Hepatocyte (in vitro differentiated cells): ENCODE measurements at regions not wholly inside any gene's neighbourhood (a gene's known extent, or its start where the extent isn't known, plus 50 kb on each side); places are given as distances from the start of the nearest gene placed in this dataset.

Experiments used
- DNase-seq: peaks from one replicate; pipeline ENCODE4 v3.0.0-alpha.2; 2016; ENCODE audit warnings: low spot score
- H2AFZ ChIP-seq: fragments of 200-600 bp; sonication (generic); 2 replicates; pipeline ENCODE4 v1.6.0; 2016; ENCODE audit warnings: antibody characterized with exemption, mild to moderate bottlenecking
- H3K27ac ChIP-seq: fragments of 200-600 bp; sonication (generic); 2 replicates; pipeline ENCODE4 v1.5.1; 2016; ENCODE audit warnings: mild to moderate bottlenecking
- H3K27me3 ChIP-seq: fragments of 200-600 bp; sonication (generic); 2 replicates; pipeline ENCODE4 v1.6.1; 2016
- H3K36me3 ChIP-seq: fragments of 200-600 bp; sonication (generic); replicated peaks from 2 replicates; pipeline ENCODE4 v1.5.1; 2016; ENCODE audit warnings: low read depth; ENCODE audit not compliant: insufficient read depth
- H3K4me1 ChIP-seq: fragments of 200-600 bp; sonication (generic); 2 replicates; pipeline ENCODE4 v1.5.1; 2016; ENCODE audit warnings: mild to moderate bottlenecking, moderate library complexity; ENCODE audit not compliant: insufficient read depth
- H3K4me2 ChIP-seq: fragments of 200-600 bp; sonication (generic); 2 replicates; pipeline ENCODE4 v1.6.0; 2016
- H3K4me3 ChIP-seq: fragments of 200-600 bp; sonication (generic); 2 replicates; pipeline ENCODE4 v1.5.1; 2016; ENCODE audit warnings: mild to moderate bottlenecking
- H3K79me2 ChIP-seq: fragments of 200-600 bp; sonication (generic); 2 replicates; pipeline ENCODE4 v1.6.0; 2017; ENCODE audit warnings: mild to moderate bottlenecking
- H3K9me2 ChIP-seq: fragments of 200-600 bp; sonication (generic); replicated peaks from 2 replicates; pipeline ENCODE4 v1.6.0; 2017; ENCODE audit warnings: mild to moderate bottlenecking; ENCODE audit not compliant: insufficient read depth
- H3K9me3 ChIP-seq: fragments of 200-600 bp; sonication (generic); 2 replicates; pipeline ENCODE4 v1.5.1; 2016; ENCODE audit warnings: low read depth, mild to moderate bottlenecking
- H4K20me1 ChIP-seq: fragments of 200-600 bp; sonication (generic); 2 replicates; pipeline ENCODE4 v1.6.0; 2016; ENCODE audit warnings: mild to moderate bottlenecking; ENCODE audit not compliant: insufficient read depth, poor library complexity, severe bottlenecking
- EZH2 ChIP-seq: fragments of 200-600 bp; sonication (generic); IDR thresholded peaks from 2 replicates; pipeline ENCODE4 v1.6.1; 2016; ENCODE audit warnings: antibody characterized with exemption, mild to moderate bottlenecking, borderline replicate concordance
- EZH2phosphoT487 ChIP-seq: fragments of 200-600 bp; sonication (generic); IDR thresholded peaks from one replicate; pipeline ENCODE4 v1.6.1; 2018; ENCODE audit warnings: antibody characterized with exemption, mild to moderate bottlenecking, low read depth, moderate library complexity; ENCODE audit not compliant: unreplicated experiment, severe bottlenecking
- WGBS: methylation state at CpG from one replicate; pipeline ENCODE4 v1.1.6; 2016; ENCODE audit warnings: low lambda C conversion rate; ENCODE audit errors: missing lambda C conversion rate; 5-methylcytosine and 5-hydroxymethylcytosine counted together
- TF ChIP-seq, protein P1 (sequence below): fragments of 200-600 bp; sonication (generic); IDR thresholded peaks from 2 replicates; pipeline ENCODE4 v1.5.1; 2016; ENCODE audit warnings: antibody characterized with exemption, mild to moderate bottlenecking; ENCODE audit not compliant: poor library complexity

DNA sequence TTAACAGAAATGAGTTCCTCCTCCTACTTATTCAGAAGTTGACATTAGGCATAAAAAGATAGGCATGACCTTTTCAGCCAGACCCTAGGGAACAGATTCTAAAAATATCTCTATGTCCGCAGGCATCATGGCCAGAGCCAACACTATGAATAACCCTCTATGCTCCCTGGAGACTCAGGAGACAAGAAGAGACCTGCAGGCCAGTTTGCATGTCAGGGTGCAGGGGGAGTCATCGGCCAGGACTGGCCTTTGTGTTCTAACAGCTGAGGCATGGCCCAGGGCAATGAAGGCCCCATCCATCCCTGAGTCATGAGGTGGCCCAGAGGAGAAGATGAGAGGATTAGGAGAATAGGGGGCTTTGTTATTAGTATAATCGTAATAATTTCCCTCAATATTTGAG lies 93.8 kb downstream of the TMEM215 start:
- no peak for DNase-seq
- Histone ChIP-seq H3K4me3 (no peak overlapping the region), H3K36me3 (no peaks in the 10 kb centered on the region), H3K27me3 (no peaks in the 10 kb centered on the region), H3K79me2 (no peaks in the 10 kb centered on the region), H2AFZ (no peak overlapping the region), H3K9me2 (no peaks in the 10 kb centered on the region), H3K4me1 (no peaks in the 10 kb centered on the region), H3K9me3 (no peaks in the 10 kb centered on the region), H4K20me1 (no peaks in the 10 kb centered on the region), H3K27ac (no peak overlapping the region), H3K4me2 (no peak overlapping the region)
- TF ChIP-seq EZH2: no peak
- TF ChIP-seq, protein P1, sequence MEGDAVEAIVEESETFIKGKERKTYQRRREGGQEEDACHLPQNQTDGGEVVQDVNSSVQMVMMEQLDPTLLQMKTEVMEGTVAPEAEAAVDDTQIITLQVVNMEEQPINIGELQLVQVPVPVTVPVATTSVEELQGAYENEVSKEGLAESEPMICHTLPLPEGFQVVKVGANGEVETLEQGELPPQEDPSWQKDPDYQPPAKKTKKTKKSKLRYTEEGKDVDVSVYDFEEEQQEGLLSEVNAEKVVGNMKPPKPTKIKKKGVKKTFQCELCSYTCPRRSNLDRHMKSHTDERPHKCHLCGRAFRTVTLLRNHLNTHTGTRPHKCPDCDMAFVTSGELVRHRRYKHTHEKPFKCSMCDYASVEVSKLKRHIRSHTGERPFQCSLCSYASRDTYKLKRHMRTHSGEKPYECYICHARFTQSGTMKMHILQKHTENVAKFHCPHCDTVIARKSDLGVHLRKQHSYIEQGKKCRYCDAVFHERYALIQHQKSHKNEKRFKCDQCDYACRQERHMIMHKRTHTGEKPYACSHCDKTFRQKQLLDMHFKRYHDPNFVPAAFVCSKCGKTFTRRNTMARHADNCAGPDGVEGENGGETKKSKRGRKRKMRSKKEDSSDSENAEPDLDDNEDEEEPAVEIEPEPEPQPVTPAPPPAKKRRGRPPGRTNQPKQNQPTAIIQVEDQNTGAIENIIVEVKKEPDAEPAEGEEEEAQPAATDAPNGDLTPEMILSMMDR: no peak
- no peak for TF ChIP-seq EZH2phosphoT487
- WGBS: 76% methylated on average over 3 of the region's 3 CpGs

GRCh38 chr9:32877639-32878217 lies 94.4 kb downstream of the TMEM215 start:
- Histone ChIP-seq H4K20me1 (no peaks in the 10 kb centered on the region), H3K4me1 (no peaks in the 10 kb centered on the region), H2AFZ (no peak overlapping the region), H3K4me3 (no peak overlapping the region), H3K4me2 (no peak overlapping the region), H3K27ac (no peak overlapping the region), H3K9me3 (no peaks in the 10 kb centered on the region), H3K9me2 (no peaks in the 10 kb centered on the region), H3K79me2 (no peaks in the 10 kb centered on the region), H3K27me3 (no peaks in the 10 kb centered on the region), H3K36me3 (no peaks in the 10 kb centered on the region)
- no peak for DNase-seq
- TF ChIP-seq EZH2phosphoT487 (no peak), EZH2 (no peak)
- TF ChIP-seq, protein P1: no peak
- WGBS: 90% methylated on average over 6 of the region's 6 CpGs

DNA sequence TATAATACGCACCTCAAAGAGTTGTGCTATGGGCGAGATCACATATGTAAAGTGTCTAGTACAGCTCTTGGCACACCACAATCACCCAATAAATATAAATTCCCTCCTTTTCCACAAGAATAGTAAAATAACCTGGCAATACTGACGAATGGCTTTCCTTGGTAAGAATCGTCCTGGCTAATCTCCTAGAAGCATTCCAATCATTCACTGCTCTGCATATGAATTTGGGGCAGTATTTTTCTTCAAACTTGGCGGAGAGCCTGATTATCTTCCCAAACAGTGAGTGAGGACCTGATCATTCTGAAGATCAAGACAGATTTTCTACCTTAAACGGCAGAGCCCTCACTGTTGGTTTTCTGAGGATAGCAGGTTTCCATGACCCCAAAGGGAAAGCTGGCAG lies 96.0 kb downstream of the TMEM215 start:
- no peak for DNase-seq
- no peak overlapping the region for H2AFZ ChIP-seq
- no peaks in the 10 kb centered on the region for H3K36me3 ChIP-seq
- no peak overlapping the region for H3K27ac ChIP-seq
- H3K79me2 ChIP-seq: no peaks in the 10 kb centered on the region
- H3K4me2 ChIP-seq: no peak overlapping the region
- no peak overlapping the region for H3K4me3 ChIP-seq
- H4K20me1 ChIP-seq: no peaks in the 10 kb centered on the region
- WGBS: 62% methylated on average over 6 of the region's 6 CpGs
- no peaks in the 10 kb centered on the region for H3K27me3 ChIP-seq
- H3K9me3 ChIP-seq: no peaks in the 10 kb centered on the region
- H3K4me1 ChIP-seq: no peaks in the 10 kb centered on the region
- no peak for TF ChIP-seq EZH2phosphoT487
- no peak for TF ChIP-seq EZH2
- TF ChIP-seq, protein P1: no peak
- H3K9me2 ChIP-seq: no peaks in the 10 kb centered on the region

DNA sequence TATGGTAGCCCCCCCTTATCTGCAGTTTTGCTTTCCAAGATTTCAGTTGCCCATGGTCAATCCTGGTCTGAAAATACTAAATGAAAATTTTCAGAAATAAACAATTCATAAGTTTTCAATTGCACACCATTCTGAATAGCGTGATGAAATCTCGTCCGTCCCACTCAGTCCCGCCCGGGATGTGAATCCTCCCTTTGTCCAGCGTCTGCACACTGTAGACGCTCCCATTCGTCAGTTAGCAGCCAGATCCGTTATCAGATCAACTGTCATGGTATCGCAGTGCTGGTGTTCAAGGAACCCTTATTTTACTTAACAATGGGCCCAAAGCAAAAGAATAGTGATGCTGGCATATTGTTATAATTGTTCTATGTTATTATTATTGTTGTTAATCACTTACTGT lies 98.6 kb downstream of the TMEM215 start:
- no peaks in the 10 kb centered on the region for H3K79me2 ChIP-seq
- TF ChIP-seq EZH2phosphoT487 (no peak), EZH2 (no peak)
- TF ChIP-seq, protein P1: no peak
- no peak overlapping the region for H3K4me2 ChIP-seq
- H3K27me3 ChIP-seq: no peaks in the 10 kb centered on the region
- DNase-seq: no peak
- H3K27ac ChIP-seq: no peak overlapping the region
- 89% methylated on average over 10 of the region's 10 CpGs for WGBS
- no peaks in the 10 kb centered on the region for H3K9me3 ChIP-seq
- H3K9me2 ChIP-seq: no peaks in the 10 kb centered on the region
- H4K20me1 ChIP-seq: no peaks in the 10 kb centered on the region
- H3K4me1 ChIP-seq: no peaks in the 10 kb centered on the region
- H3K4me3 ChIP-seq: no peak overlapping the region
- no peak overlapping the region for H2AFZ ChIP-seq
- H3K36me3 ChIP-seq: no peaks in the 10 kb centered on the region
